ENCODE measurements at regions not wholly inside any gene's neighbourhood (a gene's known extent, or its start where the extent isn't known, plus 50 kb on each side); places are given as distances from the start of the nearest gene placed in this dataset.
"Not testable (repeated sequence)": the region's sequence is repeated elsewhere in the genome, so short reads cannot be mapped to it uniquely, and the experiment has no call there.

- intact Hi-C loops (cut with DNase I) = no loop called here
- no peak for ATAC-seq
Measured at GRCh38 chr12:126944684-126945083, 1322.3 kb upstream of the TMEM132C start.

DNA sequence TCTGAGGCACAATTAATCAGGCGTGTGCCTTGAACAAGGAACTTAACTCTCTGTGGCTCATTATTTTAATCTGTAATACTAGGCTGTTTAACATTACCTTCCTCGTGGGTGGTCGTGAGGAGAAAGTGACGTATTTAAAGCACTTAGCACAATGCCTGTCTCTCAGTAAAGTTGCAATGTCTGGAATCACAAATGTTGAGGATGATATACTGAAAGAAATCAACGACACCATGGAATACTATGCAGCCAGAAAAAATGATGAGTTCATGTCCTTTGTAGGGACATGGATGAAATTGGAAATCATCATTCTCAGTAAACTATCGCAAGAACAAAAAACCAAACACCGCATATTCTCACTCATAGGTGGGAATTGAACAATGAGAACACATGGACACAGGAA is 1320.0 kb upstream of the TMEM132C start:
- DNase-seq (ENCODE audit: missing footprints); intact Hi-C loops (cut with DNase I); ATAC-seq: not testable (repeated sequence)

More at GRCh38 chr12:126944684-126945083, 1322.3 kb upstream of the TMEM132C start:
- no peak for DNase-seq (ENCODE audit: missing footprints)

- intact Hi-C loops (cut with DNase I) = no loop called here
- no peak for ATAC-seq
Measured at GRCh38 chr12:126949558-126949957, 1317.4 kb upstream of the TMEM132C start.

GRCh38 chr12:126950266-126950665 is 1316.7 kb upstream of the TMEM132C start:
- ATAC-seq = no peak
- intact Hi-C loops (cut with DNase I) = no loop called here

More at GRCh38 chr12:126949558-126949957, 1317.4 kb upstream of the TMEM132C start:
- DNase-seq (ENCODE audit: missing footprints) = no peak

DNA sequence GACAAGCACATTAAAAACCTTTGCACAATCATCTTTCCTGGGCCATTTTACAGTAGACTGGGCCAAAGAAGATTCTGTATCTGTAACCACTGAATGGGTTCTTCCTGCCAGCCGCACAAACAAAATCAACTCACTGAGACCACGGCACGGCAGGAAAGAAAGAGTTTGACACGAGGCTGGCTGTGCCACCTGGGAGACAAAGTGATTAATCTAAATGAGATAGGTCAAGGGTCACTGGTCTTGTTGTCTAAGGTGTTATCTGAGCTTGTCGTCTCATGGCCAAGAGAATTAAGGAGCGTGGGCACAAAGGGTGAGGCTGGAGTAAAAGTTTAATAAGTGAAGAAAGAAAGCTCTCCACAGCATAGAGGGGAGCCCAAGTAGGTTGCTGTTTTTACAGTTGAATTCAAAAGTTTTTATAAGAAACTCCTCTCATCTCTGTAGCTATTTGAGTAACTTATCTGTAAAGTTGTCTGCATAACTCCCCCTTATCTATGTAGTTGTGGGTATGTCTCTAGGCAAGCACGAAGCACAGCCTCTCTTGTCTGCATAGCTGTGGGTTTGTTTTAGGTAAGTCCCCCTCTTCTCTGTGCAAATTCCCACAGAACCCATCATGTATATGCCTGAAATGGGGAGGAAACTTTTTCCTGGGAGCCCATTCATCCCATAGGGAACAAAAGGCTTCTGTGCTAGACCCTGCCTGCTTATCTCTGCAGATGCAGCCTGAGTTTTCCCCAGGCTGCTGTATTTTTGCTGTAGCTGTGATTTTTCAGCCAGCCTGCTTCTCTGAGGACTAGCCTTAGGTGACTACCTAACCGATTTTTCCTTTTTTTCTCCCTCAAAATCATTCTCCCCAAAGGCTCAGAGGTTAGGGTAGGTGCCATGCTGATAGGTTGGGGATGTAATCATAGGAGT is 1314.6 kb upstream of the TMEM132C start:
- intact Hi-C loops (cut with DNase I) = no loop called here
- no peak for ATAC-seq
- DNase-seq (ENCODE audit: missing footprints) = no peak

More at GRCh38 chr12:126950266-126950665, 1316.7 kb upstream of the TMEM132C start:
- DNase-seq (ENCODE audit: missing footprints) = no peak

DNA sequence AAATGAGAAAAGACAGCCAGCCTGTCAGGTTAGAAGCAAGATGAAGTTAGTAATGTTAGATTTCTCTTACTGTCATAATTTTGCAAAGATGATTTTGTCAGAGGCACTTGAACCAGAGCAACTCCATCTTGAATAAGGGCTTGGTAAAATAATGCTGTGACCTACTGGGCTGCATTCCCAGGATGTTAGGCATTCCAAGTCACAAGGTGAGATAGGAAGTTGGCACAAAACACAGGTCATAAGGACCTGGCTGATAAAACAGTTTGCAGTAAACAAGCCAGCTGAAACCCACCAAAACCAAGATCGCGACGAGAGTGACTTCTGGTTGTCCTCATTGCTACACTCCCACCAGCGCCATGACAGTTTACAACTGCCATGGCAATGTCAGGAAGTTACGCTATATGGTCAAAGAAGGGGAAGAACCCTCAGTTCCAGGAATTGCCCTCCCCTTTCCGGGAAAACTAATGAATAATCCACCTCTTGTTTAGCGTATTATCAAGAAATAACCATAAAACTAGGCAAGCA is 1313.5 kb upstream of the TMEM132C start:
- ATAC-seq = no peak
- intact Hi-C loops (cut with DNase I) = no loop called here
- no peak for DNase-seq (ENCODE audit: missing footprints)

GRCh38 chr12:126960221-126960620 is 1306.7 kb upstream of the TMEM132C start:
- intact Hi-C loops (cut with DNase I) = no loop called here
- no peak for DNase-seq (ENCODE audit: missing footprints)
- no peak for ATAC-seq

DNA sequence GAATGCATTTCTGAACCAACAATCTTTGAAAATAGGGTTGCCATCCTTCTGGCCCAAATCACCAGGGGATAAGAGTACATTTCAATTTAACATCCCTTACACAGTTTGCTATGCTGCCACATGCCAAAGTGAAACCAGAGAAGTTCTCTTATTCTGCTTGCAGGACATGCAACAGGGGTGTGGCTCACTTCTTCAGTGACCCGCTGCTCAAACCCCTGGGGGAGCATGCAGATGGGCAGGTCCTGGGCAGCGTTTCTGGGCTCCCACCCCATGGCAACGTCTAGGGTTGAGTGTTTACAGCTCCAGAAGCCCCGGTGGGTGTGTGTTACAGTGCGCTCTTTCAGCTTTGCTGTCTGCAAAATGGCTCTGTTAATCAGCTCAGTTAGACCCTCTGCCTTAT is 1306.3 kb upstream of the TMEM132C start:
- DNase-seq (ENCODE audit: missing footprints) = no peak
- no peak for ATAC-seq
- intact Hi-C loops (cut with DNase I) = no loop called here

DNA sequence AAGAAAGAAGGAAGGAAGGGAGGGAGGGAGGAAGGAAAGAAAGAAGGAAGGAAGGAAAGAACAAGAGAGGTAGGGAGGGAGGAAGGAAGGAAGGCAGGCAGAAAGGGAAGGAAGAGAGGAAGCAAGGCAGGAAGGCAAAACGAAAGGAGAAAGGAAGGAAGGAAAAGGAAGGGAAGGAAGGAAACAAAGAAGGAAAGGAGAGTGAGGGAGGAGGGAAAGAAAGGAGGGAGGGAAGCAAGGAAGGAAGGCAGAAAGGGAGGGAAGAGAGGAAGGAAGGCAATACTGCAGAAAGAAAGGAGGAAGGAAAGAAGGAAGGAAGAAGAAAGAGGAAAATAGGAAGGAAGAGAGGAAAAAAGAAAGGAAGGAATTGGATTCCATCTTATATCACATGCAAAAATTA is 1303.1 kb upstream of the TMEM132C start:
- DNase-seq (ENCODE audit: missing footprints) (no peak), ATAC-seq (no peak)
- intact Hi-C loops (cut with DNase I) = no loop called here

- intact Hi-C loops (cut with DNase I) = no loop called here
- DNase-seq (ENCODE audit: missing footprints) = no peak
- ATAC-seq = no peak
Measured at GRCh38 chr12:126966498-126966897, 1300.5 kb upstream of the TMEM132C start.

DNA sequence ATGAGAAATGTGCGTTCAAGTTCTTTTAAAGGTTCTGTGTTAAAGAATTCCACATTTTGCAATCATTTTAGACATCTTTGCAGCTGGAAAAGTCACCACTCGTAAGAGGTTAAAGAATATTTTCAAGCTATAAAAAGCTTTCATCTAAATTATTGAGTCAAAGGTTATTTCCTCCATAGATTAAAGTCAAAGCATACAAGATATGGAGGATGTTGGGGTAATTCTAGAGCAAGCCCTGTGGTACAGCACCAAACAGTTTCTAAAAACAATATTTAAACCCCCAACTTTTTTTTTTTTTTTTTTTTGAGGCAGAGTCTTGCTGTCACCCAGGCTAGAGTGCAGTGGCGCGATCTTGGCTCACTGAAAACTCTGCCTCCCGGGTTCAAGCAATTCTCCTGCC is 1299.8 kb upstream of the TMEM132C start:
- intact Hi-C loops (cut with DNase I) = no loop called here
- DNase-seq (ENCODE audit: missing footprints) (no peak), ATAC-seq (no peak)

GRCh38 chr12:126974779-126975178 is 1292.2 kb upstream of the TMEM132C start:
- intact Hi-C loops (cut with DNase I) = no loop called here
- ATAC-seq = no peak
- DNase-seq (ENCODE audit: missing footprints) = no peak

GRCh38 chr12:126976579-126976978 is 1290.4 kb upstream of the TMEM132C start:
- DNase-seq (ENCODE audit: missing footprints) (no peak), ATAC-seq (no peak)
- intact Hi-C loops (cut with DNase I) = no loop called here

- DNase-seq (ENCODE audit: missing footprints); intact Hi-C loops (cut with DNase I); ATAC-seq: not testable (repeated sequence)
Measured at GRCh38 chr12:126979564-126979963, 1287.4 kb upstream of the TMEM132C start.

DNA sequence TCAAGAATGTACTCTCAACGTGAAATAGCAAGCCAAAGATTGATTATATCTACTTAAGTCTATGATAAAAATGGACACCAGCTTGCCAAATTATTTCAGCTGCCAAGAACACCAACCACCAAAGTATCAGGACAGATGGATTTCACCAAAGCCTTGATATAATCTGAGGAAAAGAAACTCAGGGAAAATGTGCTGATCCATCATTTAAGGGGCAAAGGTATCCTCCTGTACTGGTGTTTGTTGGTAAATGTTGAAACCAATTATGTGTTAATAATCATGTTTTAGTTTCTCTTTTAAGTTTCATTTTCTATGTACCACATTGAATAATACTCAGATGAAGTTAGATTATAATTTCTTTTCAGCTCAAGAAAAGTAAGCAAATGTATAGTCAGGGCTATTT is 1284.3 kb upstream of the TMEM132C start:
- no peak for ATAC-seq
- DNase-seq (ENCODE audit: missing footprints) = no peak
- intact Hi-C loops (cut with DNase I) = no loop called here

DNA sequence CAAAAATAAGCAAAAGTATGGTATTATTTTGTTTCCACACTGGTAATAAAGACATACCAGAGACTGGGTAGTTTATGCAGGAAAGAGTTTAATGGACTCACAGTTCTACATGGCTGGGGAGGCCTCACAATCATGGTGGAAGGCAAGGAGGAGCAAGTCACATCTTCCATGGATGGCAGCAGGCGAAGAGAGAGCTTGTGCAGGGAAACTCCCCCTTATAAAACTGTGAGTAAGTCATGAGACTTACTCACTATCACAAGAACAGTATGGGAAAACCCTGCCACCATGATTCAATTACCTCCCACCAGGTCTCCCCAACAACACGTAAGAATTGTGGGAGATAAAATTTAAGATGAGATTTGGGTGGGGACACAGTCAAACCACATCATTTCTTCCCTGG is 1283.2 kb upstream of the TMEM132C start:
- ATAC-seq; DNase-seq (ENCODE audit: missing footprints); intact Hi-C loops (cut with DNase I): not testable (repeated sequence)

DNA sequence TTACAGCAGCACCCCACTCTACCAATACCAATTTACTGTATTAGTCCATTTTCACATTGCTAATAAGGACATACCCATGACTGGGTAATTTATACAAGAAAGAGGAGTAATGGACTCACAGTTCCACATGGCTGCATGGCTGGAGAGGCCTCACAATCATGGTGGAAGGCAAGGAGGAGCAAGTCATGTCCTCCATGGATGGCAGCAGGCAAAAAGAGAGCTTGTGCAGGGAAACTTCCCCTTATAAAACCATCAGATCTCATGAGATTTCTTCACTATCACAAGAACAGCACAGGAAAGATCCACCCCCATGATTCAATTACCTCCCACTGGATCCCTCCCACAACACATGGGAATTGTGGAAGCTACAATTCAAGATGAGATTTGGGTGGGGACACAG is 1281.3 kb upstream of the TMEM132C start:
- intact Hi-C loops (cut with DNase I); DNase-seq (ENCODE audit: missing footprints); ATAC-seq: not testable (repeated sequence)

- DNase-seq (ENCODE audit: missing footprints) (no peak), ATAC-seq (no peak)
- intact Hi-C loops (cut with DNase I) = no loop called here
Measured at GRCh38 chr12:126989532-126989931, 1277.4 kb upstream of the TMEM132C start.

DNA sequence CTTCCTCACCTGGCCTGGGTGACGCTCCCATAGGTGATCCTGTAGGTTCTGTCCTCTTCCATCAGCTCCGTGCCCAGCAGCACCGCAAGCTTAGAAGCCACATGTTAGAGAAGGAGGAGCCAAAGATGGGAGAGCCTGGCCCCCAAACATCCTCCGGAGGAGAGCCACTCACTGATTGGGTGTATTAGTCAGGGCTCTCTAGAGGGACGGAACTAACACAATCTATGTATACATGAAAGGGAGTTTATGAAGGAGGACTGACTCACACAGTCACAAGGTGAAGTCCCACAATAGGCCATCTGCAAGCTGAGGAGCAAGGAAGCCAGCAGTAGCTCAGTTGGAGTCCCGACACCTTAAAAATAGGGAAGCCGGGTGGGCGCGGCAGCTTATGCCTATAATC is 1273.1 kb upstream of the TMEM132C start:
- intact Hi-C loops (cut with DNase I) = no loop called here
- DNase-seq (ENCODE audit: missing footprints) (no peak), ATAC-seq (no peak)

DNA sequence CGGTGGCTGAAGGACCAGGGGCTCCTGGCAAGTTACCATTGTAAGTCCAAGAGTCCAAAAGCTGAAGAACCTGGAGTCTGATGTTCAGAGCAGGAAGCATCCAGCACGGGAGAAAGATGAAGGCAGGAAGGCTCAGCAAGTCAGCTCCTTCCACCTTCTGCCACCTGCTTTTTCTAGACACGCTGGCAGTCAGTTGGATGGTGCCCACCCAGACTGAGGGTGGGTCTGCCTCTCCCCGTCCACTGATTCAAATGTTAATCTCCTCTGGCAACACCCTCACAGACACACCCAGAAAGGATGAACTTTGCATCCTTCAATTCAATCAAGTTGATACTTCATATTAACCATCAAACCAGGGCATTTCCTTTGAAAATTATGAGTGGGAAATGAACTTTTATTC is 1272.4 kb upstream of the TMEM132C start:
- intact Hi-C loops (cut with DNase I) = no loop called here
- DNase-seq (ENCODE audit: missing footprints) = no peak
- no peak for ATAC-seq
